HG03045 (cell line): ENCODE measurements at regions not wholly inside any gene's neighbourhood (a gene's known extent, or its start where the extent isn't known, plus 50 kb on each side); places are given as distances from the start of the nearest gene placed in this dataset.
"Not testable (repeated sequence)": the region's sequence is repeated elsewhere in the genome, so short reads cannot be mapped to it uniquely, and the experiment has no call there.

Experiments
- ATAC-seq: cut with Tn5 transposase; IDR thresholded peaks from one replicate; pipeline ENCODE4 v1.9.1; 2021; ENCODE audit warnings: mild to moderate bottlenecking, moderate library complexity; ENCODE audit not compliant: unreplicated experiment

- no peak for ATAC-seq
Observed at GRCh38 chr6:4656106-4656505, 120.1 kb upstream of the CDYL start.

- no peak for ATAC-seq
Observed at GRCh38 chr6:4655196-4656025, 120.8 kb upstream of the CDYL start.

GRCh38 chr6:4653141-4653540 is 123.1 kb upstream of the CDYL start:
- ATAC-seq: no peak

- no peak for ATAC-seq
Observed at GRCh38 chr6:4651831-4652467, 124.3 kb upstream of the CDYL start.

- ATAC-seq: no peak
Observed at GRCh38 chr6:4649728-4650127, 126.5 kb upstream of the CDYL start.

GRCh38 chr6:4647414-4648365 is 128.5 kb upstream of the CDYL start:
- ATAC-seq: no peak

GRCh38 chr6:4645713-4646360 is 130.4 kb upstream of the CDYL start:
- no peak for ATAC-seq

- ATAC-seq: no peak
Observed at GRCh38 chr6:4644996-4645395, 131.2 kb upstream of the CDYL start.

- no peak for ATAC-seq
Observed at GRCh38 chr6:4641461-4641860, 134.7 kb upstream of the CDYL start.

GRCh38 chr6:4640139-4640538 is 136.1 kb upstream of the CDYL start:
- no peak for ATAC-seq

- ATAC-seq: no peak
Observed at GRCh38 chr6:4638641-4639040, 137.6 kb upstream of the CDYL start.

GRCh38 chr6:4637691-4638433 is 138.3 kb upstream of the CDYL start:
- ATAC-seq: peak; percentile 62

GRCh38 chr6:4636881-4637224 is 139.4 kb upstream of the CDYL start:
- no peak for ATAC-seq

- no peak for ATAC-seq
Observed at GRCh38 chr6:4636191-4636880, 139.9 kb upstream of the CDYL start.

GRCh38 chr6:4635666-4636065 is 140.5 kb upstream of the CDYL start:
- ATAC-seq: no peak

GRCh38 chr6:4632421-4632820 is 143.8 kb upstream of the CDYL start:
- ATAC-seq: no peak

- ATAC-seq: not testable (repeated sequence)
Observed at GRCh38 chr6:4629789-4630188, 146.4 kb upstream of the CDYL start.

- ATAC-seq: no peak
Observed at GRCh38 chr6:4625557-4625956, 150.6 kb upstream of the CDYL start.

- ATAC-seq: no peak
Observed at GRCh38 chr6:4624726-4625125, 151.5 kb upstream of the CDYL start.
